CD4-positive, alpha-beta T cell treated with Interleukin-17A for 4 hours (primary cell): ENCODE measurements at regions not wholly inside any gene's neighbourhood (a gene's known extent, or its start where the extent isn't known, plus 50 kb on each side); places are given as distances from the start of the nearest gene placed in this dataset.

Experiments used
- DNase-seq: peaks from one replicate; pipeline ENCODE4 v3.0.0-alpha.2; 2020; ENCODE audit warnings: mixed read lengths

GRCh38 chr20:40120827-40121226 lies 568.2 kb downstream of the MAFB start:
- no peak for DNase-seq

- DNase-seq: no peak
These were observed 577.8 kb downstream of the MAFB start for GRCh38 chr20:40111282-40111681.

GRCh38 chr20:40110311-40110831 lies 578.7 kb downstream of the MAFB start:
- no peak for DNase-seq

GRCh38 chr20:40109136-40109535 lies 579.9 kb downstream of the MAFB start:
- no peak for DNase-seq

GRCh38 chr20:40108321-40108720 lies 580.7 kb downstream of the MAFB start:
- DNase-seq: no peak

GRCh38 chr20:40104959-40105358 lies 584.1 kb downstream of the MAFB start:
- no peak for DNase-seq

- no peak for DNase-seq
These were observed 585.6 kb downstream of the MAFB start for GRCh38 chr20:40103420-40103819.

GRCh38 chr20:40101560-40101959 lies 587.5 kb downstream of the MAFB start:
- no peak for DNase-seq

- no peak for DNase-seq
These were observed 588.8 kb downstream of the MAFB start for GRCh38 chr20:40100261-40100660.

GRCh38 chr20:40090236-40090635 lies 598.8 kb downstream of the MAFB start:
- no peak for DNase-seq

GRCh38 chr20:40087496-40087895 lies 601.5 kb downstream of the MAFB start:
- no peak for DNase-seq

GRCh38 chr20:40085513-40085912 lies 603.5 kb downstream of the MAFB start:
- no peak for DNase-seq

- no peak for DNase-seq
These were observed 606.6 kb downstream of the MAFB start for GRCh38 chr20:40082436-40082835.

GRCh38 chr20:40081653-40082052 lies 607.4 kb downstream of the MAFB start:
- DNase-seq: no peak

GRCh38 chr20:40080041-40080652 lies 608.9 kb downstream of the MAFB start:
- no peak for DNase-seq

GRCh38 chr20:40073535-40074111 lies 615.4 kb downstream of the MAFB start:
- no peak for DNase-seq

GRCh38 chr20:40072907-40073306 lies 616.1 kb downstream of the MAFB start:
- no peak for DNase-seq

- DNase-seq: no peak
These were observed 632.9 kb downstream of the MAFB start for GRCh38 chr20:40056171-40056570.

- DNase-seq: no peak
These were observed 633.3 kb downstream of the MAFB start for GRCh38 chr20:40055711-40056110.

- no peak for DNase-seq
These were observed 634.7 kb downstream of the MAFB start for GRCh38 chr20:40054311-40054710.

- no peak for DNase-seq
These were observed 638.4 kb downstream of the MAFB start for GRCh38 chr20:40050596-40050995.

GRCh38 chr20:40049854-40050253 lies 639.2 kb downstream of the MAFB start:
- no peak for DNase-seq

- DNase-seq: no peak
These were observed 642.3 kb downstream of the MAFB start for GRCh38 chr20:40046703-40047102.

GRCh38 chr20:40037511-40037910 lies 651.5 kb downstream of the MAFB start:
- DNase-seq: no peak

GRCh38 chr20:40029589-40029988 lies 659.4 kb downstream of the MAFB start:
- no peak for DNase-seq
